Trophoblast cell (in vitro differentiated cells and primary cell): ENCODE measurements at regions not wholly inside any gene's neighbourhood (a gene's known extent, or its start where the extent isn't known, plus 50 kb on each side); places are given as distances from the start of the nearest gene placed in this dataset.

ENCODE experiments used
- DNase-seq, 2 donors: peaks; one replicate each; pipeline ENCODE4 v3.0.0-alpha.2; 2016
- H2AFZ ChIP-seq: 2 replicates; pipeline ENCODE4 v1.6.1; 2013; ENCODE audit warnings: low read length, moderate library complexity, mild to moderate bottlenecking; ENCODE audit not compliant: insufficient read depth, poor library complexity
- H2AK5ac ChIP-seq: 2 replicates; pipeline ENCODE4 v1.6.1; 2013; ENCODE audit warnings: mild to moderate bottlenecking, low read length
- H2BK120ac ChIP-seq: 2 replicates; pipeline ENCODE4 v1.6.1; 2013; ENCODE audit warnings: low read length, mild to moderate bottlenecking, moderate library complexity; ENCODE audit not compliant: insufficient read depth, poor library complexity
- H2BK12ac ChIP-seq: 2 replicates; pipeline ENCODE4 v1.6.1; 2013; ENCODE audit warnings: mild to moderate bottlenecking, low read length, moderate library complexity
- H2BK5ac ChIP-seq: 2 replicates; pipeline ENCODE4 v1.6.1; 2013; ENCODE audit warnings: low read length, low read depth, moderate library complexity, mild to moderate bottlenecking; ENCODE audit not compliant: poor library complexity
- H3K14ac ChIP-seq: 2 replicates; pipeline ENCODE4 v1.6.1; 2013; ENCODE audit warnings: mild to moderate bottlenecking, low read length
- H3K18ac ChIP-seq: 2 replicates; pipeline ENCODE4 v1.6.1; 2013; ENCODE audit warnings: mild to moderate bottlenecking, low read length
- H3K23ac ChIP-seq: 2 replicates; pipeline ENCODE4 v1.6.1; 2013; ENCODE audit warnings: low read length
- H3K27ac ChIP-seq: 2 replicates; pipeline ENCODE4 v1.5.1; 2013; ENCODE audit warnings: low read depth, mild to moderate bottlenecking, inconsistent platforms, low read length, moderate library complexity
- H3K27me3 ChIP-seq: 2 replicates; pipeline ENCODE4 v1.6.1; 2013; ENCODE audit warnings: inconsistent platforms, mild to moderate bottlenecking, low read length, moderate library complexity; ENCODE audit not compliant: insufficient read depth
- H3K36me3 ChIP-seq, 2 experiments: 1 replicate in 1 of 2; 2 replicates in 1 of 2; pipeline ENCODE4 v1.6.1; 2013; ENCODE audit warnings: low read length in 2 of 2, mild to moderate bottlenecking in 2 of 2, moderate library complexity in 1 of 2; ENCODE audit not compliant: insufficient read depth in 2 of 2, control insufficient read depth in 1 of 2
- H3K4ac ChIP-seq: 2 replicates; pipeline ENCODE4 v1.6.1; 2013; ENCODE audit warnings: low read depth, mild to moderate bottlenecking, low read length, moderate library complexity
- H3K4me1 ChIP-seq, 2 experiments: 1 replicate in 1 of 2; 2 replicates in 1 of 2; pipeline ENCODE4 v1.6.1; 2013; ENCODE audit warnings: low read length in 2 of 2, mild to moderate bottlenecking in 2 of 2, moderate library complexity in 1 of 2; ENCODE audit not compliant: insufficient read depth in 2 of 2, control insufficient read depth in 1 of 2
- H3K4me2 ChIP-seq: 2 replicates; pipeline ENCODE4 v1.6.1; 2013; ENCODE audit warnings: inconsistent platforms, mild to moderate bottlenecking, low read length, moderate library complexity
- H3K4me3 ChIP-seq: 2 replicates; pipeline ENCODE4 v1.5.1; 2013; ENCODE audit warnings: mild to moderate bottlenecking, low read depth, low read length, inconsistent platforms
- H3K79me1 ChIP-seq: one replicate; pipeline ENCODE4 v1.6.1; 2013; ENCODE audit warnings: low read length
- H3K79me2 ChIP-seq: 2 replicates; pipeline ENCODE4 v1.6.1; 2013; ENCODE audit warnings: low read length, mild to moderate bottlenecking; ENCODE audit not compliant: control insufficient read depth, insufficient read depth, poor library complexity
- H3K9ac ChIP-seq: 2 replicates; pipeline ENCODE4 v1.6.1; 2013; ENCODE audit warnings: mild to moderate bottlenecking, low read length
- H3K9me3 ChIP-seq: 2 replicates; pipeline ENCODE4 v1.6.1; 2013; ENCODE audit warnings: low read depth, mild to moderate bottlenecking, control low read depth, inconsistent platforms, low read length; ENCODE audit not compliant: insufficient read depth
- H4K12ac ChIP-seq: 2 replicates; pipeline ENCODE4 v1.6.1; 2013; ENCODE audit warnings: low read depth, mild to moderate bottlenecking, low read length, moderate library complexity
- H4K8ac ChIP-seq: 2 replicates; pipeline ENCODE4 v1.6.1; 2013; ENCODE audit warnings: low read depth, mild to moderate bottlenecking, low read length, moderate library complexity
- H4K91ac ChIP-seq: one replicate; pipeline ENCODE4 v1.6.1; 2013; ENCODE audit warnings: low read depth, mild to moderate bottlenecking, low read length, moderate library complexity
- WGBS: extraction: QIAGEN DNeasy Blood & Tissue Kit; methylation state at CpG from one replicate; pipeline ENCODE4 v1.1.7; 2013; ENCODE audit warnings: missing lambda C conversion rate; ENCODE audit not compliant: insufficient read length, insufficient coverage; ENCODE audit errors: extremely low coverage; 5-methylcytosine and 5-hydroxymethylcytosine counted together

GRCh38 chr3:197393711-197394110 lies 95.3 kb upstream of the DLG1 start:
- Histone ChIP-seq H3K14ac (no peak overlapping the region), H3K4me3 (no peak overlapping the region), H2AK5ac (no peak overlapping the region), H3K27me3 (no peaks in the 10 kb centered on the region), H3K18ac (no peak overlapping the region), H3K79me2 (no peaks in the 10 kb centered on the region), H4K91ac (no peak overlapping the region), H2BK120ac (no peak overlapping the region), H2BK12ac (no peak overlapping the region), H3K27ac (no peak overlapping the region), H2AFZ (no peak overlapping the region), H3K23ac (no peak overlapping the region), H3K9ac (no peak overlapping the region), H3K4ac (no peak overlapping the region), H2BK5ac (no peak overlapping the region), H3K4me2 (no peak overlapping the region), H3K9me3 (no peaks in the 10 kb centered on the region), H3K4me1 (no peaks in the 10 kb centered on the region), H3K79me1 (no peaks in the 10 kb centered on the region), H3K36me3 (no peaks in the 10 kb centered on the region), H4K12ac (no peak overlapping the region), H4K8ac (no peak overlapping the region)
- no CpG with 5 or more reads among the region's 4 CpGs for WGBS
- DNase-seq = no peak

GRCh38 chr3:197392961-197393360 lies 94.5 kb upstream of the DLG1 start:
- no peaks in the 10 kb centered on the region for H3K4me1 ChIP-seq
- no peak overlapping the region for H2BK5ac ChIP-seq
- H3K79me2 ChIP-seq = no peaks in the 10 kb centered on the region
- H3K23ac ChIP-seq = no peak overlapping the region
- no CpG with 5 or more reads among the region's 3 CpGs for WGBS
- H4K8ac ChIP-seq = no peak overlapping the region
- no peak overlapping the region for H4K91ac ChIP-seq
- no peaks in the 10 kb centered on the region for H3K9me3 ChIP-seq
- no peak overlapping the region for H3K4me2 ChIP-seq
- H2AK5ac ChIP-seq = no peak overlapping the region
- H3K27ac ChIP-seq = no peak overlapping the region
- H3K79me1 ChIP-seq = no peaks in the 10 kb centered on the region
- no peak for DNase-seq
- no peak overlapping the region for H4K12ac ChIP-seq
- H3K4ac ChIP-seq = no peak overlapping the region
- no peak overlapping the region for H3K4me3 ChIP-seq
- H2BK120ac ChIP-seq = no peak overlapping the region
- no peaks in the 10 kb centered on the region for H3K36me3 ChIP-seq
- H3K9ac ChIP-seq = no peak overlapping the region
- no peaks in the 10 kb centered on the region for H3K27me3 ChIP-seq
- H2AFZ ChIP-seq = no peak overlapping the region
- H2BK12ac ChIP-seq = no peak overlapping the region
- no peak overlapping the region for H3K18ac ChIP-seq
- no peak overlapping the region for H3K14ac ChIP-seq

DNA sequence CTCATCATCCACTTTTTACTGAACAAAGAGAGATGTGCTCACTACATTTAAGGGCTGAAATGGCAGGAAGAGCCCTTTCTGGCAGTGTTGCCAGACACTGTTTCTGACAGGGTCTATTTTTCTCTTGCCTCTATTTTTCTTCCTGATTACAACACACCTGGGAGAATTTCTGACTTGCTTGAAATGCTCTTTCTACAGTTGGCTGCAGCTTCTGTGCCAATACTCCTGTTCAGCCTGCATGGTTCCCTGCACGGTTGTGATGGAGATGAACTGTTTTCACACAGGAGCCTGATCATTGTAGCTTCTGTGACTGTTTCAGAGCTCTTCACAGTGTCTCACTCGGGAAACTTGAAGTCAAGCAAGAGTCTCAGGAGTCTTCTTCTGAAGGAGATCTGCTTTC lies 83.0 kb upstream of the DLG1 start:
- Histone ChIP-seq H3K4me3 (no peak overlapping the region), H2AFZ (no peak overlapping the region), H3K4me1 (peaks cover 3% of the 10 kb centered on the region in 2 experiments), H2BK120ac (no peak overlapping the region), H3K14ac (no peak overlapping the region), H3K79me2 (no peaks in the 10 kb centered on the region), H2BK12ac (no peak overlapping the region), H3K27ac (no peak overlapping the region), H4K8ac (no peak overlapping the region), H3K27me3 (no peaks in the 10 kb centered on the region), H2AK5ac (no peak overlapping the region), H3K23ac (no peak overlapping the region), H3K79me1 (no peaks in the 10 kb centered on the region), H4K12ac (no peak overlapping the region), H3K4me2 (no peak overlapping the region), H3K4ac (no peak overlapping the region), H2BK5ac (no peak overlapping the region), H3K36me3 (no peaks in the 10 kb centered on the region), H4K91ac (no peak overlapping the region), H3K18ac (no peak overlapping the region), H3K9ac (no peak overlapping the region), H3K9me3 (no peaks in the 10 kb centered on the region)
- no CpG with 5 or more reads among the region's 2 CpGs for WGBS
- DNase-seq = peak in 1 of 2 donors; percentile 25

- Histone ChIP-seq H3K79me1 (no peaks in the 10 kb centered on the region), H3K23ac (no peak overlapping the region), H3K4ac (no peak overlapping the region), H2AK5ac (no peak overlapping the region), H2BK12ac (no peak overlapping the region), H3K27ac (no peak overlapping the region), H3K36me3 (no peaks in the 10 kb centered on the region), H2AFZ (no peak overlapping the region), H3K79me2 (no peaks in the 10 kb centered on the region), H3K9ac (no peak overlapping the region), H3K4me2 (no peak overlapping the region), H3K4me3 (no peak overlapping the region), H3K4me1 (peaks cover 3% of the 10 kb centered on the region in 2 experiments), H2BK5ac (no peak overlapping the region), H3K27me3 (no peaks in the 10 kb centered on the region), H3K9me3 (no peaks in the 10 kb centered on the region), H3K14ac (no peak overlapping the region), H4K12ac (no peak overlapping the region), H3K18ac (no peak overlapping the region), H2BK120ac (no peak overlapping the region), H4K8ac (no peak overlapping the region), H4K91ac (no peak overlapping the region)
- DNase-seq = no peak
- no CpG with 5 or more reads among the region's 5 CpGs for WGBS
Measured at GRCh38 chr3:197380786-197381185, 82.4 kb upstream of the DLG1 start.
